Astrocyte of the cerebellum (primary cell): ENCODE measurements at regions not wholly inside any gene's neighbourhood (a gene's known extent, or its start where the extent isn't known, plus 50 kb on each side); places are given as distances from the start of the nearest gene placed in this dataset.

Experiments
- DNase-seq: peaks from one replicate; pipeline ENCODE4 v3.0.0-alpha.2; 2011; ENCODE audit warnings: low read depth
- H3K4me3 ChIP-seq: 2 replicates; pipeline ENCODE4 v1.5.1; 2011; ENCODE audit warnings: mild to moderate bottlenecking, low read depth, low read length, moderate library complexity
- CTCF ChIP-seq: IDR thresholded peaks from 2 replicates; pipeline ENCODE4 v1.5.1; 2012; ENCODE audit warnings: low read length, low read depth, moderate library complexity, mild to moderate bottlenecking; ENCODE audit errors: missing control alignments
- in situ Hi-C: cut with HindIII; loops from 2 replicates; pipeline ENCODE4 v1.10.0; 2017; ENCODE audit warnings: low sequenced_read_pairs

GRCh38 chr20:50389808-50390684 lies 120.1 kb upstream of the PTPN1 start:
- no peak for DNase-seq
- no peak overlapping the region for H3K4me3 ChIP-seq
- TF ChIP-seq CTCF, result no peak
- in situ Hi-C loops, result no loop called here

- in situ Hi-C loops, result no loop called here
- no peak for TF ChIP-seq CTCF
- no peak for DNase-seq
- no peak overlapping the region for H3K4me3 ChIP-seq
Measured at GRCh38 chr20:50390685-50391443, 119.3 kb upstream of the PTPN1 start.

- in situ Hi-C loops, result no loop called here
- DNase-seq, result no peak
- no peak overlapping the region for H3K4me3 ChIP-seq
- TF ChIP-seq CTCF, result no peak
Measured at GRCh38 chr20:50391444-50392137, 118.6 kb upstream of the PTPN1 start.

- in situ Hi-C loops, result no loop called here
- no peak for TF ChIP-seq CTCF
- no peak overlapping the region for H3K4me3 ChIP-seq
- no peak for DNase-seq
Measured at GRCh38 chr20:50392138-50392866, 117.9 kb upstream of the PTPN1 start.

GRCh38 chr20:50393242-50393641 lies 116.9 kb upstream of the PTPN1 start:
- in situ Hi-C loops, result no loop called here
- TF ChIP-seq CTCF, result no peak
- no peak for DNase-seq
- no peak overlapping the region for H3K4me3 ChIP-seq
